ENCODE measurements at regions not wholly inside any gene's neighbourhood (a gene's known extent, or its start where the extent isn't known, plus 50 kb on each side); places are given as distances from the start of the nearest gene placed in this dataset.
A peak's percentile ranks its signal among the peaks of the same experiment; 100 is the strongest.

DNA sequence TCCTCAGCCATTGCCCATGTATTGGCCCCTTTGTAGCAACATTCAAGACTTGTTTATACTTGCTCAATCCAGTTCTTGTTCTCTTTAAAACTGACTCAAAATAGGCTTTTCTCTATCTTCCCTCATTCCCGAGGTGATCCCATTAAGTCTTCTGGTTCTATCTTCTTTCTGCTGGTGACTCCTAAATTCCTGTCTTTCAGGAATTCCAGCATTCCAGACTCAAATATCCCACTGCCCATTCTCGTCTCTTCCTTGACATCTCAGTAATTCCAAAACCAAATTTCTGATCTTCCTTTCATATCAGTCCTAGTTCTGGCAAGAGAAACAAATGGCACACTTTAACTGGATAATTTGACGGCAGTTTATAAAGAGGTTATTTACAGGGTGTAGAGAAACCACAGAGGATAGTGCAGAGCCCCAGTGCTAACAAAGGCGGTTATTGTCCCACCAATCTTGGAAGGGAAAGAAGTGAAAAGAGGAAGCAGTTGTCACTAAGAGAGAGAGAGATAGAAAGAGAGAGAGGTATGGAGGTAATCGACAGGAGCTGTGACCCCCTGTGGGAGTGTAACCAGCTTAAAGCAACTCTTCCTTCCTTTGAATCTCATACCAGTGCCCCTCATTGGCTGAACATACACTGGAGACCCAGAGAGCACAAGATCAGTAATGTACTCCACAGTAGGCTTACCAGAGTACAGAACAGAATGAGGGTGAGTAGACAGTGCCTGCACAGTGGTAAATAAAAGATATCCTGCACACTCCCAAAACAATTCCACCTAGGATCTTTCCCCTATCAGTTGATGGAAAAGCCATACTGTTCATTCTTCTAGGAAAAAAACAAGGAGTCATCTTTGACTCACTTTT lies 177.6 kb upstream of the LMNTD1 start:
- H3K4me3 ChIP-seq (ENCODE audit: low read depth, low read length), result no peak overlapping the region
- peak; percentile 82 for DNase-seq (ENCODE audit: low read depth)
- TF ChIP-seq MYC (IDR thresholded peaks at IDR 0.05; ENCODE audit: low read depth, low read length) (0 out of 2 replicates have a peak, but pooled peaks have one; percentile 17), POLR2A (IDR thresholded peaks at IDR 0.05; ENCODE audit: extremely low read depth, insufficient read length) (no peak)
- TF ChIP-seq, protein P1, sequence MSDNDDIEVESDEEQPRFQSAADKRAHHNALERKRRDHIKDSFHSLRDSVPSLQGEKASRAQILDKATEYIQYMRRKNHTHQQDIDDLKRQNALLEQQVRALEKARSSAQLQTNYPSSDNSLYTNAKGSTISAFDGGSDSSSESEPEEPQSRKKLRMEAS (IDR thresholded peaks at IDR 0.05; ENCODE audit: low read depth, low read length), result 0 out of 2 replicates have a peak, but pooled peaks have one; percentile 5
- TF ChIP-seq, protein P2, sequence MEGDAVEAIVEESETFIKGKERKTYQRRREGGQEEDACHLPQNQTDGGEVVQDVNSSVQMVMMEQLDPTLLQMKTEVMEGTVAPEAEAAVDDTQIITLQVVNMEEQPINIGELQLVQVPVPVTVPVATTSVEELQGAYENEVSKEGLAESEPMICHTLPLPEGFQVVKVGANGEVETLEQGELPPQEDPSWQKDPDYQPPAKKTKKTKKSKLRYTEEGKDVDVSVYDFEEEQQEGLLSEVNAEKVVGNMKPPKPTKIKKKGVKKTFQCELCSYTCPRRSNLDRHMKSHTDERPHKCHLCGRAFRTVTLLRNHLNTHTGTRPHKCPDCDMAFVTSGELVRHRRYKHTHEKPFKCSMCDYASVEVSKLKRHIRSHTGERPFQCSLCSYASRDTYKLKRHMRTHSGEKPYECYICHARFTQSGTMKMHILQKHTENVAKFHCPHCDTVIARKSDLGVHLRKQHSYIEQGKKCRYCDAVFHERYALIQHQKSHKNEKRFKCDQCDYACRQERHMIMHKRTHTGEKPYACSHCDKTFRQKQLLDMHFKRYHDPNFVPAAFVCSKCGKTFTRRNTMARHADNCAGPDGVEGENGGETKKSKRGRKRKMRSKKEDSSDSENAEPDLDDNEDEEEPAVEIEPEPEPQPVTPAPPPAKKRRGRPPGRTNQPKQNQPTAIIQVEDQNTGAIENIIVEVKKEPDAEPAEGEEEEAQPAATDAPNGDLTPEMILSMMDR (IDR thresholded peaks at IDR 0.05; ENCODE audit: low read depth, low read length), result no peak

DNA sequence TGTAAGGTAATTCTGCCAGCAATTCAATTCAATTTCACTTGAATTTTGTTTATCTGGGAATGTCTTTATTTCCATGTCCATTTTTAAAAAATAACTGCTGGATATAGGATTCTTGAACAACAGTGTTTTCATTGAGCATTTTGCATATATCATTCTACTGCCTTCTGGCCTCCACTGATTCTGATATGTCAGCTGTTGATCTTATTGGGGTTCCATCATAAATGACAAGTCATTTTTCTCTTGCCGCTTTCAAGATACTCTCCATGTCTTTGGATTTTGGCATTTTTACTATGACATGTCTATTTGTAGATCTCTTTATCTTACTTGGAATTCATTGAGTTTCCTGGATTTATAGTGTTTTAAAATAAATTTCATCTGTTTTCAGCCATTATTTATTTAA lies 180.5 kb upstream of the LMNTD1 start:
- TF ChIP-seq POLR2A (IDR thresholded peaks at IDR 0.05; ENCODE audit: extremely low read depth, insufficient read length) (no peak), MYC (IDR thresholded peaks at IDR 0.05; ENCODE audit: low read depth, low read length) (no peak)
- TF ChIP-seq, protein P2 (IDR thresholded peaks at IDR 0.05; ENCODE audit: low read depth, low read length), result no peak
- TF ChIP-seq, protein P1 (IDR thresholded peaks at IDR 0.05; ENCODE audit: low read depth, low read length), result no peak
- DNase-seq (ENCODE audit: low read depth), result no peak

DNA sequence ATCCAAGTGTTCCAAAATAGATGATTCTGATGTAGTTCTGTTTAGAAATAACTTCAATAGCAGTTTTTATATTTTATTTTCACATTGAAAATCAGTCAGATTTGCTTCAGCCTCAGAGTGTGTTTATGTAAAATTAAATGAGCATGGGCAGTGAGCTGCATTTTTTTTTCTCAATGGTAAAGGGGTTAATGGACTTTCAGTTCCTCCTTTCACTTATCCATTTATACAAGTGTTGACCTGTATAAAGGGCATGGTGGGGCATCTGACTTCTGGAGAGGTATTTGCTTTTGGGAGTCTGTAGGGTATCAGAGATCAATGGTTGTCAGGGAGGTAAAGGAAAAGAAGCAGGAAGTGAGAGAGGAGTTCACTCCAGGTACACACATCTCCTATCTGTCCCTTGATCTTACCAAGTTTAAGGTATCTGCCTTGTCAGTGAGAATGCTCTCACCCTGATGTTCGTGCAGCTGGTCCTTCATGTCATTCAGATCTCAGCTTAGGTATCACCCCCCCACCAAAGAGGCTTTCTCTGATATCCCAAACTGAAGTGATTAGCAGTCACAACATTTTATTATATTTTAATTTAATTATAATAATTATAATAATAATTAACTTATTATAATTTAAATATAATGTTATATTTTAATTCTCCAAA lies 181.6 kb upstream of the LMNTD1 start:
- peak; percentile 23 for DNase-seq (ENCODE audit: low read depth)
- no peak overlapping the region for H3K4me3 ChIP-seq (ENCODE audit: low read depth, low read length)
- TF ChIP-seq, protein P2 (IDR thresholded peaks at IDR 0.05; ENCODE audit: low read depth, low read length), result no peak
- TF ChIP-seq, protein P1 (IDR thresholded peaks at IDR 0.05; ENCODE audit: low read depth, low read length), result no peak
- TF ChIP-seq POLR2A (IDR thresholded peaks at IDR 0.05; ENCODE audit: extremely low read depth, insufficient read length) (no peak), MYC (IDR thresholded peaks at IDR 0.05; ENCODE audit: low read depth, low read length) (no peak)

More for the DNA sequence above, 180.5 kb upstream of the LMNTD1 start:
- no peak overlapping the region for H3K4me3 ChIP-seq (ENCODE audit: low read depth, low read length)

DNA sequence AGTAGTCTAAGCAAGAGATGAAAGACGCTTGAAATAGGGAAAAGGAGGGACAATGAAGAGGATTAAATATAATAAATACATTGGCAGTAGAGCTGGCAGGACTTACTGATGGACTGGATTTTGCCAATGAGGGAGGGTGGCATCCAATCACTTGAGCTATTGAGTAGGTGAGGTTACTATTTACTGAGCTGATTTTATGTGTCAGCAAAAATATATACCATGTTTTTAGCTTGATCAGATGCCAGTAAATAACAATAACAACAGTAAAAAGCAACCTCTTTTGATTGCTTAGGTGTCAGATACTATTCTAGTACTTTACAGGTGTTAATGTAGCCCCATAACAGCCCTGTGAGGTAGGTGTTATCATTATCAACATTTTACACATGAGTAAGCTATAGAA lies 187.5 kb upstream of the LMNTD1 start:
- H3K4me3 ChIP-seq (ENCODE audit: low read depth, low read length), result no peak overlapping the region
- TF ChIP-seq, protein P2 (IDR thresholded peaks at IDR 0.05; ENCODE audit: low read depth, low read length), result no peak
- TF ChIP-seq MYC (IDR thresholded peaks at IDR 0.05; ENCODE audit: low read depth, low read length) (no peak), POLR2A (IDR thresholded peaks at IDR 0.05; ENCODE audit: extremely low read depth, insufficient read length) (no peak)
- TF ChIP-seq, protein P1 (IDR thresholded peaks at IDR 0.05; ENCODE audit: low read depth, low read length), result no peak
- no peak for DNase-seq (ENCODE audit: low read depth)

DNA sequence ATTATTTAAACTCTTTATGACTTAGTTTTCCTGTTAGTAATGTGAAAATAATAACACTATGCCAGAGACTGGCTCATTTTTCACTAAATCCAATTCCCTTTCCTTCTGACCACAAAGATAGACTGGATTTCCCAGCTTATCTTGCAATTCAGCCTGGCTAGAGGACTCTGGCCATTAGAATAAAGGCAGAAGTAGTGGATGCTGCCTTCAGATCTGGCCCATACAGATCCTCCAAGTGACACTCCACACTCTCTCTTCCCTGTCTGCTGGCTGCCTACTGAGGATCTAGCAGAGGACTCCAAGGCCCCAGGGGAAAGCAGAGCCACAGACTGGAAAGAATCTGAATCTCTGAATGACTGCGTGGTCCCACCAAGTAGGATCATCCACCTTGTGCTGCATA lies 188.8 kb upstream of the LMNTD1 start:
- DNase-seq (ENCODE audit: low read depth), result no peak
- TF ChIP-seq, protein P1 (IDR thresholded peaks at IDR 0.05; ENCODE audit: low read depth, low read length), result no peak
- TF ChIP-seq POLR2A (IDR thresholded peaks at IDR 0.05; ENCODE audit: extremely low read depth, insufficient read length), result no peak
- TF ChIP-seq, protein P2 (IDR thresholded peaks at IDR 0.05; ENCODE audit: low read depth, low read length), result no peak
- no peak overlapping the region for H3K4me3 ChIP-seq (ENCODE audit: low read depth, low read length)
